Liver (tissue), 3 donors: ENCODE measurements at regions not wholly inside any gene's neighbourhood (a gene's known extent, or its start where the extent isn't known, plus 50 kb on each side); places are given as distances from the start of the nearest gene placed in this dataset.

ENCODE experiments used
- EGR1 ChIP-seq, 2 donors: IDR thresholded peaks; 2 replicates each; pipeline ENCODE4 v1.6.1; 2016 to 2018; ENCODE audit warnings: antibody characterized with exemption in 2 of 2, low read depth in 2 of 2
- FOXA1 ChIP-seq: IDR thresholded peaks from 2 replicates; pipeline ENCODE4 v1.6.1; 2016; ENCODE audit warnings: antibody characterized with exemption
- GABPA ChIP-seq, 2 donors: IDR thresholded peaks in 1 of 2; conservative IDR thresholded peaks in 1 of 2; 2 replicates each; pipeline ENCODE4 v1.6.1; 2016; ENCODE audit warnings: antibody characterized with exemption in 2 of 2, mild to moderate bottlenecking in 1 of 2, moderate library complexity in 1 of 2
- HNF4G ChIP-seq: IDR thresholded peaks from 2 replicates; pipeline ENCODE4 v1.6.1; 2016; ENCODE audit warnings: antibody characterized with exemption
- JUND ChIP-seq, 2 donors: IDR thresholded peaks; 2 replicates each; pipeline ENCODE4 v1.6.1; 2016; ENCODE audit warnings: antibody characterized with exemption in 2 of 2
- RAD21 ChIP-seq, 2 donors: IDR thresholded peaks; 2 replicates each; pipeline ENCODE4 v1.6.1; 2016; ENCODE audit warnings: antibody characterized with exemption in 2 of 2, mild to moderate bottlenecking in 2 of 2
- RXRA ChIP-seq, 2 donors: IDR thresholded peaks; 2 replicates each; pipeline ENCODE4 v1.6.1; 2017 to 2018; ENCODE audit warnings: antibody characterized with exemption in 2 of 2, mild to moderate bottlenecking in 1 of 2
- SP1 ChIP-seq: IDR thresholded peaks from 2 replicates; pipeline ENCODE4 v1.6.1; 2018; ENCODE audit warnings: antibody characterized with exemption, mild to moderate bottlenecking
- TAF1 ChIP-seq: conservative IDR thresholded peaks from 2 replicates; pipeline ENCODE4 v1.6.1; 2016; ENCODE audit warnings: antibody characterized with exemption, mild to moderate bottlenecking
- YY1 ChIP-seq: IDR thresholded peaks from 2 replicates; pipeline ENCODE4 v1.6.1; 2016; ENCODE audit warnings: antibody characterized with exemption, mild to moderate bottlenecking
- TF ChIP-seq, protein P1 (sequence below): fragments of 150-350 bp; IDR thresholded peaks from 2 replicates; pipeline ENCODE4 v1.5.1; 2017; ENCODE audit warnings: improper control_type of control experiment, low read depth, low read length; ENCODE audit not compliant: missing input control
- TF ChIP-seq, protein P2 (sequence below): IDR thresholded peaks from 2 replicates; pipeline ENCODE4 v1.6.1; 2016; ENCODE audit warnings: antibody characterized with exemption
- TF ChIP-seq, protein P3 (sequence below): IDR thresholded peaks from 2 replicates; pipeline ENCODE4 v1.6.1; 2016; ENCODE audit warnings: antibody characterized with exemption
- TF ChIP-seq, protein P4 (sequence below): IDR thresholded peaks from 2 replicates; pipeline ENCODE4 v1.6.1; 2016; ENCODE audit warnings: antibody characterized with exemption, mild to moderate bottlenecking
- donor health status: healthy.
- donor health status: healthy.

DNA sequence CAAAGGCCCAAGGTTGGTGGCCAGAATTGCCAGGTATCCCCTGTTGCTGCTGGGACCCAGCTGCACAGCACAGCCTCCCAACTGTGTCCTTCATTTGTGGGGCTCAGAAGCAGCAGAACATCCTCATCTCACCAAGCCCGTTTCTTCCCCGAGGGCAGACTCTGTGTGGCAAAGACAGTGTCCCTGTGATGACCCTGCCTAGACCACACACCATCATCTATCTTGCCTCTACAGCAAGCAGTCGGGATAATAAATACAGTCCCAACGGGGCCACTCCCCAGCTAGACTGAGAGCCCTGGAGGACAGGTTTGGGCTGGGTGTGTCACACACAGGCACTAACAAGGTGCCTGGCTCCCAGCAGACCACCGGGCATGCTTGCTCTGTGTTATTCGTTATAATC is 93.4 kb downstream of the PTGR3 start:
- TF ChIP-seq, protein P1, sequence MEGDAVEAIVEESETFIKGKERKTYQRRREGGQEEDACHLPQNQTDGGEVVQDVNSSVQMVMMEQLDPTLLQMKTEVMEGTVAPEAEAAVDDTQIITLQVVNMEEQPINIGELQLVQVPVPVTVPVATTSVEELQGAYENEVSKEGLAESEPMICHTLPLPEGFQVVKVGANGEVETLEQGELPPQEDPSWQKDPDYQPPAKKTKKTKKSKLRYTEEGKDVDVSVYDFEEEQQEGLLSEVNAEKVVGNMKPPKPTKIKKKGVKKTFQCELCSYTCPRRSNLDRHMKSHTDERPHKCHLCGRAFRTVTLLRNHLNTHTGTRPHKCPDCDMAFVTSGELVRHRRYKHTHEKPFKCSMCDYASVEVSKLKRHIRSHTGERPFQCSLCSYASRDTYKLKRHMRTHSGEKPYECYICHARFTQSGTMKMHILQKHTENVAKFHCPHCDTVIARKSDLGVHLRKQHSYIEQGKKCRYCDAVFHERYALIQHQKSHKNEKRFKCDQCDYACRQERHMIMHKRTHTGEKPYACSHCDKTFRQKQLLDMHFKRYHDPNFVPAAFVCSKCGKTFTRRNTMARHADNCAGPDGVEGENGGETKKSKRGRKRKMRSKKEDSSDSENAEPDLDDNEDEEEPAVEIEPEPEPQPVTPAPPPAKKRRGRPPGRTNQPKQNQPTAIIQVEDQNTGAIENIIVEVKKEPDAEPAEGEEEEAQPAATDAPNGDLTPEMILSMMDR, result no peak
- TF ChIP-seq YY1, result no peak
- TF ChIP-seq JUND (IDR thresholded peaks at IDR 0.05), result no peak
- no peak for TF ChIP-seq TAF1
- TF ChIP-seq EGR1 (IDR thresholded peaks at IDR 0.05; ENCODE audit: low read depth in 2 of 2), result no peak
- TF ChIP-seq SP1, result no peak
- TF ChIP-seq, protein P2, sequence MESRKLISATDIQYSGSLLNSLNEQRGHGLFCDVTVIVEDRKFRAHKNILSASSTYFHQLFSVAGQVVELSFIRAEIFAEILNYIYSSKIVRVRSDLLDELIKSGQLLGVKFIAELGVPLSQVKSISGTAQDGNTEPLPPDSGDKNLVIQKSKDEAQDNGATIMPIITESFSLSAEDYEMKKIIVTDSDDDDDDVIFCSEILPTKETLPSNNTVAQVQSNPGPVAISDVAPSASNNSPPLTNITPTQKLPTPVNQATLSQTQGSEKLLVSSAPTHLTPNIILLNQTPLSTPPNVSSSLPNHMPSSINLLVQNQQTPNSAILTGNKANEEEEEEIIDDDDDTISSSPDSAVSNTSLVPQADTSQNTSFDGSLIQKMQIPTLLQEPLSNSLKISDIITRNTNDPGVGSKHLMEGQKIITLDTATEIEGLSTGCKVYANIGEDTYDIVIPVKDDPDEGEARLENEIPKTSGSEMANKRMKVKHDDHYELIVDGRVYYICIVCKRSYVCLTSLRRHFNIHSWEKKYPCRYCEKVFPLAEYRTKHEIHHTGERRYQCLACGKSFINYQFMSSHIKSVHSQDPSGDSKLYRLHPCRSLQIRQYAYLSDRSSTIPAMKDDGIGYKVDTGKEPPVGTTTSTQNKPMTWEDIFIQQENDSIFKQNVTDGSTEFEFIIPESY, result no peak
- TF ChIP-seq, protein P3, sequence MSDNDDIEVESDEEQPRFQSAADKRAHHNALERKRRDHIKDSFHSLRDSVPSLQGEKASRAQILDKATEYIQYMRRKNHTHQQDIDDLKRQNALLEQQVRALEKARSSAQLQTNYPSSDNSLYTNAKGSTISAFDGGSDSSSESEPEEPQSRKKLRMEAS, result no peak
- TF ChIP-seq RAD21 (IDR thresholded peaks at IDR 0.05), result no peak
- TF ChIP-seq, protein P4, sequence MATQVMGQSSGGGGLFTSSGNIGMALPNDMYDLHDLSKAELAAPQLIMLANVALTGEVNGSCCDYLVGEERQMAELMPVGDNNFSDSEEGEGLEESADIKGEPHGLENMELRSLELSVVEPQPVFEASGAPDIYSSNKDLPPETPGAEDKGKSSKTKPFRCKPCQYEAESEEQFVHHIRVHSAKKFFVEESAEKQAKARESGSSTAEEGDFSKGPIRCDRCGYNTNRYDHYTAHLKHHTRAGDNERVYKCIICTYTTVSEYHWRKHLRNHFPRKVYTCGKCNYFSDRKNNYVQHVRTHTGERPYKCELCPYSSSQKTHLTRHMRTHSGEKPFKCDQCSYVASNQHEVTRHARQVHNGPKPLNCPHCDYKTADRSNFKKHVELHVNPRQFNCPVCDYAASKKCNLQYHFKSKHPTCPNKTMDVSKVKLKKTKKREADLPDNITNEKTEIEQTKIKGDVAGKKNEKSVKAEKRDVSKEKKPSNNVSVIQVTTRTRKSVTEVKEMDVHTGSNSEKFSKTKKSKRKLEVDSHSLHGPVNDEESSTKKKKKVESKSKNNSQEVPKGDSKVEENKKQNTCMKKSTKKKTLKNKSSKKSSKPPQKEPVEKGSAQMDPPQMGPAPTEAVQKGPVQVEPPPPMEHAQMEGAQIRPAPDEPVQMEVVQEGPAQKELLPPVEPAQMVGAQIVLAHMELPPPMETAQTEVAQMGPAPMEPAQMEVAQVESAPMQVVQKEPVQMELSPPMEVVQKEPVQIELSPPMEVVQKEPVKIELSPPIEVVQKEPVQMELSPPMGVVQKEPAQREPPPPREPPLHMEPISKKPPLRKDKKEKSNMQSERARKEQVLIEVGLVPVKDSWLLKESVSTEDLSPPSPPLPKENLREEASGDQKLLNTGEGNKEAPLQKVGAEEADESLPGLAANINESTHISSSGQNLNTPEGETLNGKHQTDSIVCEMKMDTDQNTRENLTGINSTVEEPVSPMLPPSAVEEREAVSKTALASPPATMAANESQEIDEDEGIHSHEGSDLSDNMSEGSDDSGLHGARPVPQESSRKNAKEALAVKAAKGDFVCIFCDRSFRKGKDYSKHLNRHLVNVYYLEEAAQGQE, result no peak
- TF ChIP-seq GABPA (IDR thresholded peaks at IDR 0.05 in 1 of 2, conservative IDR thresholded peaks at IDR 0.05 in 1 of 2), result no peak
- TF ChIP-seq FOXA1, result no peak
- TF ChIP-seq HNF4G, result no peak
- no peak for TF ChIP-seq RXRA (IDR thresholded peaks at IDR 0.05)
